WTC11 (cell line): ENCODE measurements at regions not wholly inside any gene's neighbourhood (a gene's known extent, or its start where the extent isn't known, plus 50 kb on each side); places are given as distances from the start of the nearest gene placed in this dataset.

ENCODE experiments used
- ATAC-seq: fragments of 200-7000 bp; cut with Tn5 transposase; 2 replicates; pipeline ENCODE4 v1.10.0; 2021; ENCODE audit warnings: mild to moderate bottlenecking, moderate library complexity
- CTCF ChIA-PET: fragments of 300-600 bp; sonication (Branson Sonifier 250); formaldehyde crosslinking; loops from one replicate; lab custom pipeline; 2021; ENCODE audit warnings: antibody characterized with exemption; lab: Charles Lee
- POLR2A ChIA-PET: fragments of 350-600 bp; sonication (Branson Sonifier 250); formaldehyde crosslinking; loops from one replicate; lab custom pipeline; 2021; ENCODE audit warnings: antibody characterized with exemption; lab: Charles Lee
- DNase-seq: peaks from one replicate; pipeline ENCODE4 v3.0.0; 2021; ENCODE audit warnings: low spot score
- H3K27ac Mint-ChIP-seq: 2 replicates; pipeline ENCODE4 v1.8.0; 2021; ENCODE audit warnings: mixed read lengths
- H3K27me3 Mint-ChIP-seq: 2 replicates; pipeline ENCODE4 v1.8.0; 2021; ENCODE audit warnings: low read depth, mild to moderate bottlenecking, moderate library complexity, mixed read lengths
- H3K36me3 Mint-ChIP-seq: 2 replicates; pipeline ENCODE4 v1.8.0; 2021; ENCODE audit warnings: mixed read lengths
- H3K4me1 Mint-ChIP-seq: 2 replicates; pipeline ENCODE4 v1.8.0; 2022; ENCODE audit warnings: mixed read lengths
- H3K4me3 Mint-ChIP-seq: 2 replicates; pipeline ENCODE4 v1.8.0; 2021; ENCODE audit warnings: mild to moderate bottlenecking, moderate library complexity, mixed read lengths
- H3K9me3 Mint-ChIP-seq: 2 replicates; pipeline ENCODE4 v1.8.0; 2021; ENCODE audit warnings: mixed read lengths
- ATF6 ChIP-seq: sonication (generic); formaldehyde crosslinking; IDR thresholded peaks from 2 replicates; pipeline ENCODE4 v1.8.1; 2023; ENCODE audit warnings: mild to moderate bottlenecking, missing genetic modification reagents
- CREM ChIP-seq: sonication (generic); formaldehyde crosslinking; IDR thresholded peaks from 2 replicates; pipeline ENCODE4 v1.8.1; 2022; ENCODE audit warnings: mild to moderate bottlenecking, missing genetic modification reagents, moderate library complexity
- CTCF ChIP-seq: fragments of 200-600 bp; IDR thresholded peaks from 2 replicates; pipeline ENCODE4 v1.8.0; 2022; ENCODE audit warnings: antibody characterized with exemption
- E2F1 ChIP-seq: sonication (generic); formaldehyde crosslinking; IDR thresholded peaks from 2 replicates; pipeline ENCODE4 v1.8.0; 2022; ENCODE audit warnings: mild to moderate bottlenecking, missing genetic modification reagents
- E2F4 ChIP-seq: sonication (generic); formaldehyde crosslinking; IDR thresholded peaks from 2 replicates; pipeline ENCODE4 v1.8.1; 2022; ENCODE audit warnings: low read depth, mild to moderate bottlenecking, moderate library complexity, missing genetic modification reagents, borderline replicate concordance
- FOXJ3 ChIP-seq: sonication (generic); formaldehyde crosslinking; IDR thresholded peaks from 2 replicates; pipeline ENCODE4 v1.9.0; 2021; ENCODE audit warnings: missing genetic modification reagents, mild to moderate bottlenecking, borderline replicate concordance
- FOXK1 ChIP-seq: sonication (generic); formaldehyde crosslinking; IDR thresholded peaks from 2 replicates; pipeline ENCODE4 v1.8.0; 2022; ENCODE audit warnings: mild to moderate bottlenecking, moderate library complexity, missing genetic modification reagents
- GTF2I ChIP-seq: fragments of 250-450 bp; sonication (Bioruptor Pico); conservative IDR thresholded peaks from 2 replicates; pipeline ENCODE4 v1.4.0; 2021; ENCODE audit warnings: mild to moderate bottlenecking
- JUN ChIP-seq: sonication (generic); formaldehyde crosslinking; IDR thresholded peaks from 2 replicates; pipeline ENCODE4 v1.8.0; 2023; ENCODE audit warnings: mild to moderate bottlenecking, missing genetic modification reagents
- MXD4 ChIP-seq: fragments of 250-450 bp; sonication (Bioruptor Pico); IDR thresholded peaks from 2 replicates; pipeline ENCODE4 v1.8.0; 2021; ENCODE audit warnings: mild to moderate bottlenecking, moderate library complexity, borderline replicate concordance
- OVOL2 ChIP-seq: fragments of 250-450 bp; sonication (Bioruptor Pico); IDR thresholded peaks from 2 replicates; pipeline ENCODE4 v1.9.0; 2021; ENCODE audit warnings: mild to moderate bottlenecking, borderline replicate concordance
- PRDM15 ChIP-seq: sonication (generic); formaldehyde crosslinking; IDR thresholded peaks from 2 replicates; pipeline ENCODE4 v1.8.0; 2022; ENCODE audit warnings: missing genetic modification reagents
- PREB ChIP-seq: sonication (generic); formaldehyde crosslinking; IDR thresholded peaks from 2 replicates; pipeline ENCODE4 v1.8.1; 2022; ENCODE audit warnings: mild to moderate bottlenecking, missing genetic modification reagents, moderate library complexity, borderline replicate concordance
- SP1 ChIP-seq: sonication (generic); formaldehyde crosslinking; conservative IDR thresholded peaks from 2 replicates; pipeline ENCODE4 v1.8.1; 2022; ENCODE audit warnings: missing genetic modification reagents
- USF1 ChIP-seq: sonication (generic); formaldehyde crosslinking; IDR thresholded peaks from 2 replicates; pipeline ENCODE4 v1.8.0; 2022; ENCODE audit warnings: mild to moderate bottlenecking, missing genetic modification reagents
- ZNF219 ChIP-seq: sonication (generic); formaldehyde crosslinking; IDR thresholded peaks from 2 replicates; pipeline ENCODE4 v1.8.0; 2023; ENCODE audit warnings: missing genetic modification reagents, mild to moderate bottlenecking, borderline replicate concordance
- ZNF263 ChIP-seq: sonication (generic); formaldehyde crosslinking; IDR thresholded peaks from 2 replicates; pipeline ENCODE4 v1.8.1; 2022; ENCODE audit warnings: low read depth, mild to moderate bottlenecking, moderate library complexity, missing genetic modification reagents
- ZNF396 ChIP-seq: fragments of 250-450 bp; sonication (Bioruptor Pico); IDR thresholded peaks from 2 replicates; pipeline ENCODE4 v1.8.0; 2021; ENCODE audit warnings: mild to moderate bottlenecking, moderate library complexity, borderline replicate concordance
- ZNF671 ChIP-seq: fragments of 250-450 bp; sonication (Bioruptor Pico); IDR thresholded peaks from 2 replicates; pipeline ENCODE4 v1.8.0; 2021; ENCODE audit warnings: mild to moderate bottlenecking
- ZSCAN18 ChIP-seq: fragments of 250-450 bp; sonication (Bioruptor Pico); IDR thresholded peaks from 2 replicates; pipeline ENCODE4 v2.1.2; 2022; ENCODE audit warnings: mild to moderate bottlenecking, moderate library complexity

GRCh38 chr1:228984107-228984506 is 248.8 kb downstream of the RHOU start:
- H3K27ac Mint-ChIP-seq = no peak overlapping the region
- ChIA-PET CTCF (interaction anchor here (1.1 kb wide), 1 partner anchor 248 kb away, joined by 3 read pairs; no protein-coding TSS in a partner anchor), POLR2A (no interaction called here)
- no peak for DNase-seq
- no peak for TF ChIP-seq CREM
- TF ChIP-seq PREB (CRISPR knock-in tag) = no peak
- no peak for TF ChIP-seq PRDM15 (CRISPR knock-in tag)
- TF ChIP-seq ZNF219 = no peak
- TF ChIP-seq JUN (CRISPR knock-in tag) = no peak
- TF ChIP-seq USF1 (CRISPR knock-in tag) = no peak
- no peak for TF ChIP-seq ZNF671 (CRISPR knock-in tag)
- TF ChIP-seq FOXJ3 (CRISPR knock-in tag) = no peak
- TF ChIP-seq GTF2I = no peak
- TF ChIP-seq SP1 (CRISPR knock-in tag) = no peak
- no peak for TF ChIP-seq E2F4
- TF ChIP-seq CTCF = no peak
- TF ChIP-seq FOXK1 = no peak
- no peak for TF ChIP-seq ZSCAN18 (CRISPR knock-in tag)
- no peak for TF ChIP-seq MXD4
- TF ChIP-seq E2F1 = no peak
- TF ChIP-seq OVOL2 = no peak
- no peak for TF ChIP-seq ZNF263
- TF ChIP-seq ZNF396 (CRISPR knock-in tag) = no peak
- TF ChIP-seq ATF6 (CRISPR knock-in tag) = no peak
- no peak for ATAC-seq
- H3K9me3 Mint-ChIP-seq = 0 out of 2 replicates have a peak, but pooled peaks cover 3% of the 10 kb centered on the region
- no peak overlapping the region for H3K4me3 Mint-ChIP-seq
- H3K36me3 Mint-ChIP-seq = no peaks in the 10 kb centered on the region
- H3K4me1 Mint-ChIP-seq = peaks cover 37% of the 10 kb centered on the region
- no peaks in the 10 kb centered on the region; the same call in 1 of the 2 replicates for H3K27me3 Mint-ChIP-seq
